NCI-H146 (cell line): ENCODE measurements at regions not wholly inside any gene's neighbourhood (a gene's known extent, or its start where the extent isn't known, plus 50 kb on each side); places are given as distances from the start of the nearest gene placed in this dataset.
A peak's percentile ranks its signal among the peaks of the same experiment; 100 is the strongest.

ENCODE experiments used
- DNase-seq: peaks from one replicate; lab custom pipeline; 2025; lab: John Stamatoyannopoulos, UW

- DNase-seq, result no peak
Observed at GRCh38 chr2:129709956-129710598, 269.4 kb upstream of the RAB6C start.

- no peak for DNase-seq
Observed at GRCh38 chr2:129710670-129711495, 268.6 kb upstream of the RAB6C start.

DNA sequence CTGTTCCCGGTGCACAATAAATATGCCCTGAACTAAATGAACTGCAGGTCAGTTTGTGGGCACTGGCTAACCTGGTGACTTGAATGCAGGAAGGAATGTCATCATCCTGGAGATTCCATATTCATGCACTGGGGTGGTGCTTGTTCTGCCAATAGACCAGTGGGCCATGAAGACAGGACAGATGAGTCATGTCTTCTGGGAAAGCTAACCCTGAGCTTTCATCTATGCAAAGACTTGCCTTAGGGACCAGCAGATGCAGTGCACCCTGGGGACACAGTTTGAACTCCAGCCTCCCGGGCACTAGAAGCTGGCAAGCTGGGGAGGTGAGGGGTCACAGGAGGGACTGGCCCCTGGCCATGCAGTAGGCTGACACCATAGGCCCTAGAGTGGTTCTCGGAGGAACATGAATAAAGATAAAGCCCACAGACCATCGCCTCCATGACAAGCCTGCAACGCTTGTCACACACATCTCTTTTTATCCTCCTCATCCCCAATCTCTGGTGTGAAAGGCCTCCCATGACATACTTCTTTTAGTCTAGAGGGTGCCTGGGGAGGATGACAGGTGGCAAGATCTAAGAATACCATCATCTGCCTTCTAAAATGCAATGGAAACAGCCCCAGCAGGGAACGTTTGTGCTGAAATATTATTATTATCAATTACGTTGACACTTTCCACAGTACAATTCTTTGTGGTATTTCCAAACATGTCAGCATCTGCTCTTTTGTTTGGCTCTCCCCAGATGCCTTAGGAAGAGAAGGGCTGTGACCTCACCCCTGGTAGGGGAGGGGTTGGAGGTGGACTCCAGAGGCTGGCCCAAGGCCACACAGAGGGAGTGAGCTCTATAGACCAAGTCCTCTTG lies 267.4 kb upstream of the RAB6C start:
- DNase-seq, result peak; percentile 34

GRCh38 chr2:129712676-129712985 lies 266.8 kb upstream of the RAB6C start:
- no peak for DNase-seq

GRCh38 chr2:129713337-129713736 lies 266.1 kb upstream of the RAB6C start:
- no peak for DNase-seq

- no peak for DNase-seq
Observed at GRCh38 chr2:129716781-129717559, 262.5 kb upstream of the RAB6C start.

DNA sequence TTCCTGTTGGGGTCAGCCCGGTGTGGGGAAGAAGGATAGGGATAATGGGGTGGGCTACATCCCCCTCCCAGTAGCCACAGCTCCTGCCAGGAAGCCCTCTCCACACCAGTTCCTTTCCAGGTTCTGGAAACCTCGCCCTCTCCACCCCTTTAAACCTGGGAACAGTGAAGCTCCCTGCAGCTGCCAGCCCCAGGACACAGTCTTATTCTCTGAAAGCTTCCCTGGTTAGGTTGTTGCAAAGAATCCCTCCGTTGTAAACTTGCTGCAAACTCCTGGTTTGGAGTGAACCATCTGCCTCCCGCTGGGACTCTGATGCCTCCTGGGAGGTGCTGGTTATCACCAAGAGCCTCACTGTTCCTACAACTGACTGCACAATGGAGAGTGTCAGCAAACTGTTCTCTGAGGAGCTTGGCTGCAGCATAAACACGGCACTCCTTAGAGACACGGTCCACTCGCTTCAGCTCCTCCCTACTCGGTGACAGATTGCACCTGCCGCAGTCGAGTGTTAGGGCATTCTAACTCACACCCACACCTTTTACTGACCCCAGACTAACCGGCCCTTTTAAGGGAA lies 261.8 kb upstream of the RAB6C start:
- no peak for DNase-seq

DNA sequence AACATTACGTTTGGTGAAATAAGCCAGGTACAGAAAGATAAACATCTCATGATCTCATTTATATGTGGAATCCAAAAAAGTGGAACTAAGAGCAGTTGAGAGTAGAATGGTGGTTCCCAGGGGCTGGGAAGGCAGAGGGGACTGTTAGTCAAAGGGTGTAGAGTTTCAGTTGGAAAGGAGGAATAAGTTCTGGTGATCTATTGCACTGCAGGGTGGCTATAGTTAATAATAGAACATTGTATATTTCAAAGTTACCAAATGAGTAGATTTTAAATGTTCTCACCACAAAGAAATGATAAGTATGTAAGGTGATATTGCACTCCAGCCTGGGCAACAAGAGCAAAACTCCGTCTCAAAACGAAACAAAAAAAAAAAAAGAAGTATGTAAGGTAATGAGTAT lies 260.1 kb upstream of the RAB6C start:
- DNase-seq, result no peak

DNA sequence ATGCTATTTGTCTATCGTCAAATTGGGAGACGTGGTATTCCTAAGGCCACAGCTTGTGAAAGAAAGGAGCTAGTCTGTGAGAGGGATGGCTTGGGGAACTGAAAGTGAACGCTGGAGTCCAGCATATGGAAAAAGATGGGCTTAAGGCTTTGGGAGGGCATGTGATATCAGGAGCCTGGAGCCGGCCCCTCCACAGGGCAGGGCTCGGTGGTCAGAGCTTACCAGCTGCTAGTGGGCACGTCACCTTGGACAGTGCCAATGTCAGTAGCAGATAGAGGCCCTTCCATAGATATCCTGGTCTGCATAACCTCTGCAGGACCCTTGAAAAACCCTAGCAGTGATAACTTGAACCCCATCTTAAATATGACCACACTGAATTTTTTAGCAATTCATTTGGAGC lies 259.1 kb upstream of the RAB6C start:
- no peak for DNase-seq

GRCh38 chr2:129720761-129721160 lies 258.7 kb upstream of the RAB6C start:
- no peak for DNase-seq

- DNase-seq, result no peak
Observed at GRCh38 chr2:129721236-129721635, 258.2 kb upstream of the RAB6C start.

- DNase-seq, result no peak
Observed at GRCh38 chr2:129721846-129722245, 257.6 kb upstream of the RAB6C start.

DNA sequence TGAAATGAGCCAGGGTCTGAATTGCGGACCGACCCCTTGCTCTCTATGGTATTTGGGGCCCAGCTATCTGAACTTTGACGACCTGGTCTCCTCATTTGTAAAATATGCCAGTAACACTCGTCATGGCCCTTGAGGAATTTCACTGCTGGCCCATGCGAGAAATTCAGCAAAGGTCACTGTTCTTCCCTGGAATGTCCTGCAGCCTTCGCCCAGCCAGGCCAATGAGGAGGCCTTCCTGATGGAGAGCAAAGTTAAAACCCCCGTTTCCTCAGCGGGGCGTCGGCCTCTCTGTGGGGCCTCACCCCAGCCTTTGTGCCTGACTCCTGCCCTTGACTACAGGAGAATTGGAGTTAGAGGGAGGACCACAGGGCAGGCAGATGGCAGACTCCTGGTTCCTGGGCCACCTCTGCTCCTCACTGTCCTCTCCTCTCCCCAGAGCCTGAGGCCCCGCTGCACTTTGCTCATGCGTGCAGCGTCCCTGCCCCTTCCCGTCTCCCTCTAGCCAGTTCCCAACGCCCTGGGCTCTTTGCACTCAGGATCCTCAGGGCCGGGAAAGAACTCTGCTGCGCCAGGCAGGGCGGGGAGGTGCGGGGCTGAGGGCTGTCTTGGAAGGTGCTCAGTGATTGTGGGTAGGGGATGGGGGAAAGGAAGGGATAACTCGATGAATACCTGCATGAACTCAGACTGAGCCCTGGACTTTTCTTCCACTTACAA lies 257.0 kb upstream of the RAB6C start:
- DNase-seq, result no peak

DNA sequence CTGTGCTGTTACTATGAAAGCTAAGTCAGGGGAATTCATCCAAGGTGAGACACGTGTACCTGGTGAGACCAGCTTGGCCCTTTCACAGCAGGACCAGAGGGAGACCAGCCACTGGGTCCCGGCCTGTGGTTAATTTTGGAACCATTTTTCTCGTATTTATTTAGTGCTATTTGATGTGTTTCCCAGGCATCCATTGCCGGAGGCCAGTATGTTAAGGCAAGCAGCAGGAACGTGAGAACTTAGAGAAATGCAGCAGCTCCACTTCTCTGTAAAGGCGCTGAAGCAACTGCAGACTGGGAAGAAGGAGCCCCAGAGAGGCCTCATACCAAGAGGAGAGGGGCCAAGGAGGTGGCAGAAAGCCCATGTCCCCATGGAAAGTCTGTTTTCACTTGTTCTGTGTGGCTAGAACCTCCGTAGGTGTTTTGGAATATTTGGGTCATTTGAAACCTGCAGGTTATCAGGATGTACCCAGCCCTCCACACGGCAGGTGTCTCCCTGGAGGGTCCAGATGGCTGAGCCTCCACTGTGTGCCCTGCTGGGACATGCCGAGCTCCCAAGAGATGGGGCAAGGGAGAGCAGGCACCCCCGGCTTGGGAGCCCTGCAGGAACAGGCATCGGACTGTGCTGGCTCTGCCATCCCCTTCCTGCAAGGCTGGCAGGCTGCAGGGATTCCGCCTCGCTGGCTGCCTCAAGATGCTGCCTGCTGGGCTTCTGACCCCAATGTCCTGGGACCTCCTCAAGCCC lies 256.0 kb upstream of the RAB6C start:
- no peak for DNase-seq

GRCh38 chr2:129724021-129724757 lies 255.3 kb upstream of the RAB6C start:
- DNase-seq, result no peak

DNA sequence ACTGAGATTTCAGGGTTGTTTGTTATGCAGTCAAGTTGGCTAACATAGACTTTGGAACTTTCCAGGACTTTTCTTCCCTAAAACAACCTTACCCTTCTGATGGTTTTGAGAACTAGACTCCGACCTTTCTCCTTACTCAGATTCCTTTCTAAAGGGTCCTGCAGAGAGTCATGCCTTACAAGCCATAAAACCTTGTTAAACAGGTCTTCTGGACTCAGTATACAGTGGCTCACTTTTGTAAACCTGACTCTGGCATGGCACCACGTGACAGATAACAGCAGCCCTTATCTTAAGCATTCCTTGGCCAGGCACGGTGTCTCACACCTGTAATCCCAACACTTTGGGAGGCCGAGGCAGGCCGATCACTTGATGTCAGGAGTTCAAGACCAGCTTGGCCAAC lies 253.2 kb upstream of the RAB6C start:
- DNase-seq, result no peak

DNA sequence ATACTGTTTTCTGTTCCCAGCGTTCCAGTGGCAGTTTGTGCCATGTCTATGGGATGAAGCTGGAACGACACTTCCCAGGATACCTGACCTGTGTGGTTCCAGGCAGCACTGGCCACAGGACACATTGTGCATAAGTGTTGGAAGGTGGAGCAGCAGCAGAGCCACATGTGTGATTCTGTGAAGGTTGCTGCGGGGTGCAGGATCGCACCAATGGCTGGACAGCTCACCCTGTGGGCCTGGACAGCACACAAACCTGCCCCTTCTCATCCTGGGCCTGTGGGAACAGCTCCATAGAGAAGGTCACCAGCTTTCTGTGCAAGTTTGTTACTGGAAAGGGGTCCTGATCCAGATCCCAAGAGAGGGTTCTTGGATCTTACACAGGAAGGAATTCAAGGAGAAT lies 252.2 kb upstream of the RAB6C start:
- DNase-seq, result no peak

DNA sequence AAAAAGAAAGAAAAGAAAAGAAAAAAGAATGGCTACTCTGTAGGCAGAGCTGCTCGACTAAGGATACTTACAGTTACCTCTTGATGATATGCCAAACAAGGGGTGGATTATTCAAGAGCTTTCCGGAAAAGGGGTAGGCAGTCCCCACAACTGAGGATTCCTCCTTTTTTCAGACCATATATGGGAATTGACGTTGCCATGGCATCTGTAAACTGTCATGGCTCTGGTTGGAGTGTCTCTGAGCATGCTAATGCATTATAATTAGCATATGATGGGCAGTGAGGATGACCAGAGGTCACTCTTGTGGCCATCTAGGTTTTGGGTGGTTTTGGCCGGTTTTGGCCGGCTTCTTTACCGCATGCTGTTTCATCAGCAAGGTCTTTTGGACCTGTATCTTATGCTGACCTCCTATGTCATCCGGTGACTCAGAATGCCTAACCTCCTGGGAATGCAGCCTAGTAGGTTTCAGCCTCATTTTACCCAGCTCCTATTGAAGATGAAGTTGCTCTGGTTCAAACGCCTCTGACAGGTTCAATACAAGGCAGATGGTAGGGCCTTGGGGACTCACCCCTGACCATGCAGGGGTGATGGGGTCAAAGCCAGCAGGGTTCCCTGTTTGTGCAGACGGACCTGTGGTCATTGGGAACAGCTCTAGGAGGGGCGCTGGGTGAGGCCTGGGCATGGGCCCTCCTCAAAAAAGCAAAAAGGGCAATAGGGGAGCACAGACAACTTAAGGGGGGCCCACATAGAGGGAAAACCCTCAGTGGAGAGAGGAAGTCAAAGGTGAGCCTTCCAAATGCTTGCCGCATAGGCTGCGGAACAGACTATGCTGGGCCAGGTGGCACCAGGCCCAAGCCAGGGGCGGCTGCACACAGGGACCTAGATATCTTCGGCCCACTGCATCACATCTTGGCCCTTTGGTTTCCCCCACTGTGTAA lies 251.2 kb upstream of the RAB6C start:
- DNase-seq, result no peak

- no peak for DNase-seq
Observed at GRCh38 chr2:129729011-129729410, 250.5 kb upstream of the RAB6C start.
